DMS53 (cell line): ENCODE measurements at regions not wholly inside any gene's neighbourhood (a gene's known extent, or its start where the extent isn't known, plus 50 kb on each side); places are given as distances from the start of the nearest gene placed in this dataset.
"Not testable (repeated sequence)": the region's sequence is repeated elsewhere in the genome, so short reads cannot be mapped to it uniquely, and the experiment has no call there.

ENCODE experiments used
- DNase-seq: peaks from one replicate; lab custom pipeline; 2025; lab: John Stamatoyannopoulos, UW

GRCh38 chr1:57576756-57577155 is 152.9 kb upstream of the DAB1 start:
- DNase-seq, result peak; percentile 86

GRCh38 chr1:57572016-57572415 is 148.2 kb upstream of the DAB1 start:
- no peak for DNase-seq

- DNase-seq, result not testable (repeated sequence)
Measured at GRCh38 chr1:57558066-57558465, 134.2 kb upstream of the DAB1 start.

- no peak for DNase-seq
Measured at GRCh38 chr1:57553666-57554065, 129.8 kb upstream of the DAB1 start.

GRCh38 chr1:57551476-57551875 is 127.6 kb upstream of the DAB1 start:
- DNase-seq, result no peak

- DNase-seq, result peak; percentile 76
Measured at GRCh38 chr1:57550092-57550491, 126.2 kb upstream of the DAB1 start.

- DNase-seq, result peak; percentile 79
Measured at GRCh38 chr1:57549300-57549699, 125.4 kb upstream of the DAB1 start.

- peak; percentile 55 for DNase-seq
Measured at GRCh38 chr1:57546549-57547330, 122.9 kb upstream of the DAB1 start.

- no peak for DNase-seq
Measured at GRCh38 chr1:57544345-57544744, 120.5 kb upstream of the DAB1 start.

- DNase-seq, result no peak
Measured at GRCh38 chr1:57536749-57537423, 113.0 kb upstream of the DAB1 start.

GRCh38 chr1:57532299-57532698 is 108.4 kb upstream of the DAB1 start:
- DNase-seq, result no peak

GRCh38 chr1:57530911-57531260 is 107.0 kb upstream of the DAB1 start:
- not testable (repeated sequence) for DNase-seq

- DNase-seq, result no peak
Measured at GRCh38 chr1:57530206-57530910, 106.5 kb upstream of the DAB1 start.

GRCh38 chr1:57522575-57522974 is 98.7 kb upstream of the DAB1 start:
- no peak for DNase-seq

GRCh38 chr1:57520743-57521515 is 97.1 kb upstream of the DAB1 start:
- DNase-seq, result no peak

GRCh38 chr1:57518496-57518895 is 94.6 kb upstream of the DAB1 start:
- DNase-seq, result no peak

GRCh38 chr1:57517587-57518374 is 93.9 kb upstream of the DAB1 start:
- DNase-seq, result no peak

- no peak for DNase-seq
Measured at GRCh38 chr1:57512386-57512785, 88.5 kb upstream of the DAB1 start.

- DNase-seq, result no peak
Measured at GRCh38 chr1:57506941-57507340, 83.1 kb upstream of the DAB1 start.

- DNase-seq, result peak; percentile 25
Measured at GRCh38 chr1:57503337-57503736, 79.5 kb upstream of the DAB1 start.

- DNase-seq, result no peak
Measured at GRCh38 chr1:57500136-57500830, 76.4 kb upstream of the DAB1 start.
